ENCODE measurements at regions not wholly inside any gene's neighbourhood (a gene's known extent, or its start where the extent isn't known, plus 50 kb on each side); places are given as distances from the start of the nearest gene placed in this dataset.

- H3K27ac ChIP-seq (ENCODE audit: low read depth, low read length) = no peak overlapping the region
- H3K4me2 ChIP-seq (ENCODE audit: insufficient read depth, low read length) = no peak overlapping the region
- no peaks in the 10 kb centered on the region for H3K27me3 ChIP-seq (ENCODE audit: insufficient read depth, low read length)
- H3K36me3 ChIP-seq (ENCODE audit: insufficient read depth, low read length) = no peaks in the 10 kb centered on the region
- H3K4me1 ChIP-seq (ENCODE audit: insufficient read depth, low read length) = no peaks in the 10 kb centered on the region
- H3K9me3 ChIP-seq (ENCODE audit: low read depth, low read length) = no peaks in the 10 kb centered on the region
- no peak for TF ChIP-seq CTCF (IDR thresholded peaks at IDR 0.05; ENCODE audit: extremely low read depth, low read depth, low read length)
- no peak overlapping the region for H3K4me3 ChIP-seq (ENCODE audit: insufficient read depth, low read length)
- no peak for DNase-seq (ENCODE audit: insufficient read length, low spot score, missing footprints)
- H3K79me2 ChIP-seq (ENCODE audit: insufficient read depth, low read length) = no peaks in the 10 kb centered on the region
- no peak overlapping the region for H2AFZ ChIP-seq (ENCODE audit: low read length)
- no peaks in the 10 kb centered on the region for H4K20me1 ChIP-seq (ENCODE audit: insufficient read depth, low read length)
These were observed 211.9 kb downstream of the FBXO8 start for GRCh38 chr4:174071595-174071994.

- no peaks in the 10 kb centered on the region for H3K36me3 ChIP-seq (ENCODE audit: insufficient read depth, low read length)
- no peaks in the 10 kb centered on the region for H4K20me1 ChIP-seq (ENCODE audit: insufficient read depth, low read length)
- no peaks in the 10 kb centered on the region for H3K27me3 ChIP-seq (ENCODE audit: insufficient read depth, low read length)
- no peak for DNase-seq (ENCODE audit: insufficient read length, low spot score, missing footprints)
- no peak overlapping the region for H2AFZ ChIP-seq (ENCODE audit: low read length)
- H3K4me1 ChIP-seq (ENCODE audit: insufficient read depth, low read length) = no peaks in the 10 kb centered on the region
- no peak overlapping the region for H3K27ac ChIP-seq (ENCODE audit: low read depth, low read length)
- H3K79me2 ChIP-seq (ENCODE audit: insufficient read depth, low read length) = no peaks in the 10 kb centered on the region
- TF ChIP-seq CTCF (IDR thresholded peaks at IDR 0.05; ENCODE audit: extremely low read depth, low read depth, low read length) = no peak
- no peak overlapping the region for H3K4me3 ChIP-seq (ENCODE audit: insufficient read depth, low read length)
- H3K9me3 ChIP-seq (ENCODE audit: low read depth, low read length) = no peaks in the 10 kb centered on the region
- H3K4me2 ChIP-seq (ENCODE audit: insufficient read depth, low read length) = no peak overlapping the region
These were observed 213.6 kb downstream of the FBXO8 start for GRCh38 chr4:174069848-174070330.

- no peak overlapping the region for H2AFZ ChIP-seq (ENCODE audit: low read length)
- no peak overlapping the region for H3K4me3 ChIP-seq (ENCODE audit: insufficient read depth, low read length)
- H3K36me3 ChIP-seq (ENCODE audit: insufficient read depth, low read length) = no peaks in the 10 kb centered on the region
- no peak for DNase-seq (ENCODE audit: insufficient read length, low spot score, missing footprints)
- H3K27me3 ChIP-seq (ENCODE audit: insufficient read depth, low read length) = no peaks in the 10 kb centered on the region
- H3K79me2 ChIP-seq (ENCODE audit: insufficient read depth, low read length) = no peaks in the 10 kb centered on the region
- TF ChIP-seq CTCF (IDR thresholded peaks at IDR 0.05; ENCODE audit: extremely low read depth, low read depth, low read length) = no peak
- no peaks in the 10 kb centered on the region for H3K9me3 ChIP-seq (ENCODE audit: low read depth, low read length)
- no peaks in the 10 kb centered on the region for H4K20me1 ChIP-seq (ENCODE audit: insufficient read depth, low read length)
- H3K4me1 ChIP-seq (ENCODE audit: insufficient read depth, low read length) = no peaks in the 10 kb centered on the region
- no peak overlapping the region for H3K4me2 ChIP-seq (ENCODE audit: insufficient read depth, low read length)
- H3K27ac ChIP-seq (ENCODE audit: low read depth, low read length) = no peak overlapping the region
These were observed 216.8 kb downstream of the FBXO8 start for GRCh38 chr4:174066611-174067205.

- H3K4me3 ChIP-seq (ENCODE audit: insufficient read depth, low read length) = no peak overlapping the region
- no peaks in the 10 kb centered on the region for H3K9me3 ChIP-seq (ENCODE audit: low read depth, low read length)
- no peak overlapping the region for H2AFZ ChIP-seq (ENCODE audit: low read length)
- H3K27me3 ChIP-seq (ENCODE audit: insufficient read depth, low read length) = no peaks in the 10 kb centered on the region
- no peak overlapping the region for H3K4me2 ChIP-seq (ENCODE audit: insufficient read depth, low read length)
- H3K36me3 ChIP-seq (ENCODE audit: insufficient read depth, low read length) = no peaks in the 10 kb centered on the region
- TF ChIP-seq CTCF (IDR thresholded peaks at IDR 0.05; ENCODE audit: extremely low read depth, low read depth, low read length) = no peak
- H4K20me1 ChIP-seq (ENCODE audit: insufficient read depth, low read length) = no peaks in the 10 kb centered on the region
- H3K79me2 ChIP-seq (ENCODE audit: insufficient read depth, low read length) = no peaks in the 10 kb centered on the region
- H3K27ac ChIP-seq (ENCODE audit: low read depth, low read length) = no peak overlapping the region
- no peak for DNase-seq (ENCODE audit: insufficient read length, low spot score, missing footprints)
- H3K4me1 ChIP-seq (ENCODE audit: insufficient read depth, low read length) = no peaks in the 10 kb centered on the region
These were observed 220.6 kb downstream of the FBXO8 start for GRCh38 chr4:174062831-174063230.
